Neural cell (in vitro differentiated cells): ENCODE measurements at regions not wholly inside any gene's neighbourhood (a gene's known extent, or its start where the extent isn't known, plus 50 kb on each side); places are given as distances from the start of the nearest gene placed in this dataset.
"Not testable (repeated sequence)": the region's sequence is repeated elsewhere in the genome, so short reads cannot be mapped to it uniquely, and the experiment has no call there.

ENCODE experiments used
- POLR2AphosphoS5 ChIP-seq: IDR thresholded peaks from 2 replicates; pipeline ENCODE4 v1.6.1; 2012
- SMC3 ChIP-seq: fragments of 450-650 bp; conservative IDR thresholded peaks from 2 replicates; pipeline ENCODE4 v1.6.1; 2014; ENCODE audit warnings: antibody characterized with exemption, mild to moderate bottlenecking, moderate library complexity; ENCODE audit not compliant: poor library complexity
- TF ChIP-seq, protein P1 (sequence below): fragments of 450-650 bp; IDR thresholded peaks from 2 replicates; pipeline ENCODE4 v1.5.1; 2014; ENCODE audit warnings: antibody characterized with exemption, mild to moderate bottlenecking, moderate library complexity; ENCODE audit not compliant: poor library complexity, severe bottlenecking

DNA sequence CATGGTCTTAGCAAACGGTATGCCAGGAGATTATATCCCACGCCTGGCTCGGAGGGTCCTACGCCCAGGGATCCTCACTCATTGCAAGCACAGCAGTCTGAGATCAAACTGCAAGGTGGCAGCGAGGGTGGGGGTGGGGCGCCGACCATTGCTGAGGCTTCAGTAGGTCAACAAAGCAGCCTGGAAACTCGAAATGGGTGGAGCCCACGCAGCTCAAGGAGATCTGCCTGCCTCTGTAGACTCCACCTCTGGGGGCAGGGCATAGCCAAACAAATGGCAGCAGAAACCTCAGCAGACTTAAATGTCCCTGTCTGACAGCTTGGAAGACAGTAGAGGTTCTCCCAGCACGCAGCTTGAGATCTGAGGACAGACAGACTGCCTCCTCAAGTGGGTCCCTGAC is 172.7 kb upstream of the IRAK1BP1 start:
- TF ChIP-seq, protein P1, sequence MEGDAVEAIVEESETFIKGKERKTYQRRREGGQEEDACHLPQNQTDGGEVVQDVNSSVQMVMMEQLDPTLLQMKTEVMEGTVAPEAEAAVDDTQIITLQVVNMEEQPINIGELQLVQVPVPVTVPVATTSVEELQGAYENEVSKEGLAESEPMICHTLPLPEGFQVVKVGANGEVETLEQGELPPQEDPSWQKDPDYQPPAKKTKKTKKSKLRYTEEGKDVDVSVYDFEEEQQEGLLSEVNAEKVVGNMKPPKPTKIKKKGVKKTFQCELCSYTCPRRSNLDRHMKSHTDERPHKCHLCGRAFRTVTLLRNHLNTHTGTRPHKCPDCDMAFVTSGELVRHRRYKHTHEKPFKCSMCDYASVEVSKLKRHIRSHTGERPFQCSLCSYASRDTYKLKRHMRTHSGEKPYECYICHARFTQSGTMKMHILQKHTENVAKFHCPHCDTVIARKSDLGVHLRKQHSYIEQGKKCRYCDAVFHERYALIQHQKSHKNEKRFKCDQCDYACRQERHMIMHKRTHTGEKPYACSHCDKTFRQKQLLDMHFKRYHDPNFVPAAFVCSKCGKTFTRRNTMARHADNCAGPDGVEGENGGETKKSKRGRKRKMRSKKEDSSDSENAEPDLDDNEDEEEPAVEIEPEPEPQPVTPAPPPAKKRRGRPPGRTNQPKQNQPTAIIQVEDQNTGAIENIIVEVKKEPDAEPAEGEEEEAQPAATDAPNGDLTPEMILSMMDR: not testable (repeated sequence)
- TF ChIP-seq POLR2AphosphoS5, SMC3: not testable (repeated sequence)
